Osteocyte (in vitro differentiated cells): ENCODE measurements at regions not wholly inside any gene's neighbourhood (a gene's known extent, or its start where the extent isn't known, plus 50 kb on each side); places are given as distances from the start of the nearest gene placed in this dataset.

Experiments used
- DNase-seq: peaks from one replicate; pipeline ENCODE4 v3.0.0; 2021; ENCODE audit warnings: mixed read lengths; ENCODE audit not compliant: unreplicated experiment; ENCODE audit errors: extremely low spot score
- H3K27ac Mint-ChIP-seq: one replicate; pipeline ENCODE4 v1.8.0; 2021; ENCODE audit warnings: mild to moderate bottlenecking, mixed read lengths; ENCODE audit not compliant: unreplicated experiment
- H3K27me3 Mint-ChIP-seq: one replicate; pipeline ENCODE4 v1.8.0; 2021; ENCODE audit warnings: mixed read lengths; ENCODE audit not compliant: unreplicated experiment
- H3K36me3 Mint-ChIP-seq: one replicate; pipeline ENCODE4 v1.8.0; 2021; ENCODE audit warnings: mixed read lengths; ENCODE audit not compliant: unreplicated experiment
- H3K4me1 Mint-ChIP-seq: one replicate; pipeline ENCODE4 v1.8.0; 2021; ENCODE audit warnings: mixed read lengths; ENCODE audit not compliant: unreplicated experiment
- H3K4me3 Mint-ChIP-seq: one replicate; pipeline ENCODE4 v1.8.0; 2021; ENCODE audit warnings: mild to moderate bottlenecking, moderate library complexity, mixed read lengths; ENCODE audit not compliant: unreplicated experiment
- H3K9me3 Mint-ChIP-seq: one replicate; pipeline ENCODE4 v1.8.0; 2021; ENCODE audit warnings: mixed read lengths; ENCODE audit not compliant: unreplicated experiment
- CTCF ChIP-seq: fragments of 200-600 bp; sonication (generic); IDR thresholded peaks from 2 replicates; pipeline ENCODE4 v1.5.0; 2021; ENCODE audit warnings: antibody characterized with exemption, mild to moderate bottlenecking, moderate library complexity

GRCh38 chr20:11694467-11694866, 223.2 kb upstream of the BTBD3 start:
- H3K36me3 Mint-ChIP-seq = no peaks in the 10 kb centered on the region
- H3K4me3 Mint-ChIP-seq = no peak overlapping the region
- no peaks in the 10 kb centered on the region for H3K27me3 Mint-ChIP-seq
- DNase-seq = no peak
- no peaks in the 10 kb centered on the region for H3K4me1 Mint-ChIP-seq
- no peak overlapping the region for H3K27ac Mint-ChIP-seq
- TF ChIP-seq CTCF = no peak
- H3K9me3 Mint-ChIP-seq = no peaks in the 10 kb centered on the region

- Mint-ChIP-seq H3K9me3 (no peaks in the 10 kb centered on the region), H3K27me3 (no peaks in the 10 kb centered on the region), H3K4me3 (no peak overlapping the region), H3K27ac (no peak overlapping the region), H3K36me3 (no peaks in the 10 kb centered on the region), H3K4me1 (no peaks in the 10 kb centered on the region)
- DNase-seq = no peak
- TF ChIP-seq CTCF = no peak
These were observed 220.6 kb upstream of the BTBD3 start for GRCh38 chr20:11697055-11697454.

- Mint-ChIP-seq H3K4me1 (no peaks in the 10 kb centered on the region), H3K4me3 (no peak overlapping the region), H3K27ac (no peak overlapping the region), H3K27me3 (no peaks in the 10 kb centered on the region), H3K36me3 (no peaks in the 10 kb centered on the region), H3K9me3 (no peaks in the 10 kb centered on the region)
- DNase-seq = no peak
- no peak for TF ChIP-seq CTCF
These were observed 220.0 kb upstream of the BTBD3 start for GRCh38 chr20:11697646-11698045.

GRCh38 chr20:11698124-11698523, 219.6 kb upstream of the BTBD3 start:
- H3K36me3 Mint-ChIP-seq = no peaks in the 10 kb centered on the region
- H3K27ac Mint-ChIP-seq = no peak overlapping the region
- no peak for TF ChIP-seq CTCF
- DNase-seq = no peak
- no peaks in the 10 kb centered on the region for H3K9me3 Mint-ChIP-seq
- no peak overlapping the region for H3K4me3 Mint-ChIP-seq
- H3K4me1 Mint-ChIP-seq = no peaks in the 10 kb centered on the region
- H3K27me3 Mint-ChIP-seq = no peaks in the 10 kb centered on the region

GRCh38 chr20:11700831-11701230, 216.9 kb upstream of the BTBD3 start:
- H3K27ac Mint-ChIP-seq = no peak overlapping the region
- TF ChIP-seq CTCF = no peak
- DNase-seq = no peak
- H3K9me3 Mint-ChIP-seq = peaks cover 5% of the 10 kb centered on the region
- peaks cover 2% of the 10 kb centered on the region for H3K27me3 Mint-ChIP-seq
- H3K4me1 Mint-ChIP-seq = no peaks in the 10 kb centered on the region
- no peaks in the 10 kb centered on the region for H3K36me3 Mint-ChIP-seq
- H3K4me3 Mint-ChIP-seq = no peak overlapping the region
